ES-I3 (cell line): ENCODE measurements at regions not wholly inside any gene's neighbourhood (a gene's known extent, or its start where the extent isn't known, plus 50 kb on each side); places are given as distances from the start of the nearest gene placed in this dataset.

Experiments used
- H3K36me3 ChIP-seq: 2 replicates; pipeline ENCODE4 v1.6.1; 2013; ENCODE audit warnings: mild to moderate bottlenecking, low read length, control low read depth, moderate library complexity; ENCODE audit not compliant: insufficient read depth
- H3K4me1 ChIP-seq: 2 replicates; pipeline ENCODE4 v1.6.1; 2013; ENCODE audit warnings: mild to moderate bottlenecking, control low read depth, low read length; ENCODE audit not compliant: insufficient read depth
- H3K9ac ChIP-seq: 2 replicates; pipeline ENCODE4 v1.6.1; 2013; ENCODE audit warnings: low read depth, mild to moderate bottlenecking, low read length, moderate library complexity
- H3K9me3 ChIP-seq: 2 replicates; pipeline ENCODE4 v1.6.1; 2013; ENCODE audit warnings: mild to moderate bottlenecking, low read length, moderate library complexity; ENCODE audit not compliant: control insufficient read depth, insufficient read depth

DNA sequence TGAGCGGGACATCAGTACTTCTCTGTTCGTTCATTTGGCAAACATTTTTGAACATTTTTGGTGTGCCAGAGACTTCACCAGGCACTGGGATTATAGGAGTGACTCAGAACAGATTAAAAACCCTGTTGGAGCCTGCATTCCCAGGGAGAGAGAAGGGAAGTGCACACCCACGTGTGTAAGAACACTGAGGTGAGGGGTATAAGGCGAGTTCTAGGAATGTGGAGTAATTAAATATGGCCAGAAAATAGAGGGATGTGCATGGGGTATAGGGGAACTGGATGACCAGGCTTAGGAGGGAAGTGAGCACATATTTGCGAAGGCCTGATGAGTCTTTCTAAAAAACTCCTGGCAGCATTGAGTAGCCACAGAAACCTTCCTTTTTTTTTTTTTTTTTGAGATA, 401.2 kb upstream of the C2CD4B start:
- Histone ChIP-seq H3K9me3 (no peaks in the 10 kb centered on the region), H3K4me1 (no peaks in the 10 kb centered on the region; the same call in 1 of the 2 replicates)

DNA sequence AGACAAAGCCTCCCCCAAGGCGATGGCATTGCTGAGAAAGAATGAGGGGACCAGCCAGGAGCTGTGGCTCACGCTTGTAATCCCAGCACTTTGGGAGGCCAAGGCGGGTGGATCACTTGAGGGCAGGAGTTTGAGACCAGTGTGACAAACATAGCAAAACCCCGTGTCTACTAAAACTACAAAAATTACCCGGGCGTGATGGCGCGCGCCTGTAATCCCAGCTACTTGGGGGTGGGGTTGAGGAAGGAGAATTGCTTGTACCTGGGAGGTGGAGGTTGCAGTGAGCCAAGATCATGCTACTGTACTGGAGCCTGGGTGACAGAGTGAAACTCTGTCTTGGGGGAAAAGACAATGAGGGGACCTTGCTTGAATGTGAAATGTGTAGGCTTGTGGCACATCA, 402.4 kb upstream of the C2CD4B start:
- Histone ChIP-seq H3K36me3 (no peaks in the 10 kb centered on the region), H3K9ac (no peak overlapping the region), H3K9me3 (no peaks in the 10 kb centered on the region), H3K4me1 (no peaks in the 10 kb centered on the region)

More for the DNA sequence above, 401.2 kb upstream of the C2CD4B start:
- Histone ChIP-seq H3K36me3 (no peaks in the 10 kb centered on the region), H3K9ac (no peak overlapping the region)

DNA sequence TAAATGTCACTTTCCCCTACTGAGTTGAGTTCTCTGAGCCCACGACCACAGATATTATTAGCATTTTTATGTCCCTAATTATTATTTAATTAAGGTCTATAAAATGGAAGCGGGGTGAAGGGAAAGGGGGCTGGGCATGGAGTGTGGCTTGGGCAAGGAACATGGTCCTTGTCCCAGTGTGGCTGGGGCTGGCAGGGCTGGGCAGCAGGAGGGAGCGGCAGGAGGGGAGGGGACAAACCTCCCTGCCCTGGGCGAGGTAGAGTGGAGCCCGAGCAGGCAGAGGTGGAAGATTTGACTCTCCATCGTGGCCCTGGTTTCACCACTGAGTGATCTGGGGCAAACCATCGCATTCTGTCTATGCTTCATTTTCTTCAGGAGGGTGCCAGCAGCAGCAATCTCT, 402.9 kb upstream of the C2CD4B start:
- H3K9me3 ChIP-seq: no peaks in the 10 kb centered on the region
- H3K4me1 ChIP-seq: no peaks in the 10 kb centered on the region
- no peaks in the 10 kb centered on the region for H3K36me3 ChIP-seq
- H3K9ac ChIP-seq: no peak overlapping the region

DNA sequence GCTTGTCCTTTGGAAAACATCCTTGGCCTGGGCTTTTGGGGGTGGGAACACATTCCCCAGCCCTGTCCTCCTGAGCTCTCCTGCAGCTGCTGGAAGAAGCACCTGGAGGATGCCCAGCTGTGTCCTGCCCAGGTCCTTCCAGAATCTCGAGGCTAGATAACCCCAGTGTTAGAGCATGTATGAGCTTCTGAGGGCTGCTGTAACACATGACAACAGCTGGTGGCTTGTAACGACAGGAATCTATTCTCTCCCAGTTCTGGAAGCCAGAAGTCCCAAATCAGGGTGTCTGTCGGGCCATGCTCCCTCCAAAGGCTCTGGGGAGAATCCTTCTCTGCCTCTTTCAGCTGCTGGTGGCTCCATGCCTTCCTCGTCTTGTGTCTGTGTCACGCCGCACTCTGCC, 403.6 kb upstream of the C2CD4B start:
- H3K9ac ChIP-seq: no peak overlapping the region
- H3K4me1 ChIP-seq: no peaks in the 10 kb centered on the region
- H3K9me3 ChIP-seq: no peaks in the 10 kb centered on the region
- no peaks in the 10 kb centered on the region for H3K36me3 ChIP-seq

DNA sequence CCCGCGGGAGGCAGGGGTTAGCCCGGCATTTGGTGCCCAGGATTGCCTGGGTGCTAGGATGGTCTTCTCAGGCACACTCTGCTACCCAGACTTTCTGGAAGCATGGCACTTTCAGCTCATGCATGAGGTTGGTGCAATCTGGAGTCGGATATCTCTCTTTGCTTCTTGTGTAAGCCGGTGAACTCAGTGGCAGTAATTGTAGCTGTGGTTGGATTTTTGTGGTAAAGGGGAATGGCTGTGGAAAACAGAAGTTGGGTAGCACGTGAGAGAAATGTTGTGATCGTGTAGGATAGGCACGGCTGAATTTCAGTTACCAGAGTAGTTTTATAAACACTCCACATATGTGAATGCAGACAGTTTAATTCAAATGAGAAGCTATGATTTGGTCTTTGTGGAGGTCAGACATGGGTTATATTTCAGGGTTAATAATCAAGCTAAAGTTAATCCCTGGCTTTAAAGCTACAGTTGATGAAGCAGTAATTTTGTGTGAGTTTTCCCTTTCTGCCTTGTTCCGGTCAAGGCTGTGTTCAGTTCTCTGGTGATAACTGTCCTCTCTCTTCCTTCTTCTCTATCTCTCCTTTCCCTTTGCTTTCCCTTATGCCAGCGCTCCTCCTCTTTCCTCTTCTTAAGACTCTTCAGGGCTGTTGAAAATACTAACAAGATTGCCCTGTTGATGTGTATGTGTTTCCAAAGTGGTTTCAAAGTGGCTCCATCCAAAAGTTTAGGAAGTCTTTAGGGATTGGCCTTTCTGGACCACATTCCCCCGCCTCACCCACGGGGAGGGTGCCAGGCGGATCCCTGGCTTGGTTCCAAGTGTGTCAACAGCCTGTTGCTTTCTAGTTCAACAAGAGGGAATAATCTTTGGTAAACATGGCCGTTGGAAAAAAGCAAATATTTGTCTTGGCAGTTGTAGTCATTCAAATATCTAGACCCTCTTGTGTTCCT, 404.6 kb upstream of the C2CD4B start:
- no peaks in the 10 kb centered on the region for H3K4me1 ChIP-seq
- H3K36me3 ChIP-seq: no peaks in the 10 kb centered on the region
- no peaks in the 10 kb centered on the region for H3K9me3 ChIP-seq
- H3K9ac ChIP-seq: no peak overlapping the region

DNA sequence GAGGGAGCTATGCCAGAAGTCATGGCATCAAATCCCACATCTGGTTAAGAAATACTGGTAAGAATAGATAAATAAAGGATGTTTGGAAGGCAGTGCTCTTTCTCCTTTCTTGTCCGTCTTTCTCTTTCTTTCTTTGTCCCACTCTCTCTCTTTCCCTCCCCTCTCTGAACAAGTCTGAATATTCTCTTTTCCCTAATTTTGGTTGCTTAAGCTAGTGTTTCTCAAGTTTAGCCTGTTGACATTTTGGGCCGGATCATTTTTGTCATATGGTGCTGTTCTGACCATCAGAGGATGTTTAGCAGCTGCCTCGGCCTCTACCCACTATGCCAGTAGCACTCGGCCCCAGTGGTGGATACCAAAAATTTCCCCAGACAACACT, 405.3 kb upstream of the C2CD4B start:
- Histone ChIP-seq H3K9me3 (no peaks in the 10 kb centered on the region), H3K36me3 (no peaks in the 10 kb centered on the region), H3K4me1 (no peaks in the 10 kb centered on the region), H3K9ac (no peak overlapping the region)

DNA sequence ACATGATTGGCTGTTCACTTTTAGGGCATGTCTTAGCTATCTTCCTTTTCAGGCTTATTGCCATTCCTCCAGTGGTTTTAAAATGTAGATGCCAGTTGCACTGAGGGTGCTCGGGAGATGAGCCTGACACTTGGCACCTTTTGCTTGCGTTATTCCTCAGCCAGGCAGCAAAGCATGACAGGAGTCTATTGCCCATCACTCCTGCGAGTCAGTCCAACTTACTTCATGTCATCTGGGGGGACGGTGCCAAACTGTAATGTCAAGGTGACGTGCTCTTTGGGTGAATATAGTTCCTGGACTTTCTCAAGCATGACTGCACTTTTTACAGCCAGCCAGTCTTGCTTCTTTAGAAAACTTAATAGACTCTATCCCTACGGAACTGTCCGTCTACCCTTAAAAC, 406.0 kb upstream of the C2CD4B start:
- Histone ChIP-seq H3K9me3 (no peaks in the 10 kb centered on the region), H3K36me3 (no peaks in the 10 kb centered on the region), H3K4me1 (no peaks in the 10 kb centered on the region), H3K9ac (no peak overlapping the region)

DNA sequence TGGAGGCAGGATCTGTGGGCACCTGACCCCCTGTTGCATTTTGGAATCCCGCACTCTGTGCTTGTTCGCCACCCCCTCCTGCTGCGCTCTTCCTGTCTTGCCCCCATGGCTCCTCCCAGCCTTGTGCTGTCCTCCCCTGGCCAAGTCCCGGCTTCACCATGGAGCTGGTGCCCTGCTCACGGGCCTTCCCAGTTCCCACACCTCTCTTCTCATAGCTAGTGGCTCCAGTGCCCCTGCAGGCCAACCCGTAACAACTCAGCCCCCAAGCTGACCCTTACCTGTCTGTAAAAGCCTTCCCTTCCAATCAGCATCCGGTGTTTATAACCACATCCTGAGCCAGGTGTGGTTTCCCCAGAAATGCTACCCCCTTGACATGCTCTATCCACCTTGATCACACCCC, 407.7 kb upstream of the C2CD4B start:
- no peaks in the 10 kb centered on the region for H3K36me3 ChIP-seq
- H3K9ac ChIP-seq: no peak overlapping the region
- no peaks in the 10 kb centered on the region for H3K9me3 ChIP-seq
- no peaks in the 10 kb centered on the region for H3K4me1 ChIP-seq

DNA sequence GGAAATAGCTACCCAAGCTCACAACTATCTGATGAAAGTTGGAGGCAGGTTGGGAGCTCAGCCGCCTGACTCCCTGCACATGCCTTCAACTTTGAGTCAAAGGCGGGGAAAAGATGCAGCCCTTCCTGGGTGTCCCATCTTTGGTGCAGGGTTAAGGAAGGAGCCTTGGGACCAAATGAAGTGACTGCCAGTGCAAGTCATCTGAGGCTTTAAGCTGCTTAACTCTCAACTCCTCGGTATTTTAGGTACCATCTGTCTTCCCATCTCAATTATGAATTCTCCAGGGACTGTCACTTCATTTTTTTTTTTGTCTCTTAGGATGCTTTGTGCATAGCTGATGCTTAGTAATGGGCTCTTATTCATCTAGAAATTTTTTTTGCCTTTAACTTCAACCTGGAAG, 408.8 kb upstream of the C2CD4B start:
- H3K36me3 ChIP-seq: no peaks in the 10 kb centered on the region
- H3K9me3 ChIP-seq: no peaks in the 10 kb centered on the region
- no peaks in the 10 kb centered on the region for H3K4me1 ChIP-seq
- no peak overlapping the region for H3K9ac ChIP-seq

DNA sequence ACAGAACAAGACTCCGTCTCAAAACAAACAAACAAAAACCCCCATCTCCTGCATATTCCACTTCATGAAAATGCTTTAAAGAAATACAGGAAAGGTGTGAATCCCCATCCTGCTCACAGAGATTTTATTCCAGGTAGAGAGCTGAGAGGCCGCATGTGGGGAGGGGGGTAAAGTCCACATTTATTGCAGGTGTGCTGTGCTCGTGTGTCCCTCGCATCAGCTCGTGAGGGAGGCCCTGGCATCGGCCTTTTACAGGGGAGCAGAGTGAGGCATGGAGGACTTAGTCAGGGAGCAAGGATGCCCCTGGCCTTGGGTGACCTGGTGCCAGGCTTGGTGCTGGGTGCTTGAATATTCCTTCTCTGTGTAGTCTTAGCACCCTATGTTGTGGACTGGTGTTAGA, 413.5 kb upstream of the C2CD4B start:
- Histone ChIP-seq H3K4me1 (no peaks in the 10 kb centered on the region), H3K9ac (no peak overlapping the region), H3K36me3 (no peaks in the 10 kb centered on the region), H3K9me3 (no peaks in the 10 kb centered on the region)

DNA sequence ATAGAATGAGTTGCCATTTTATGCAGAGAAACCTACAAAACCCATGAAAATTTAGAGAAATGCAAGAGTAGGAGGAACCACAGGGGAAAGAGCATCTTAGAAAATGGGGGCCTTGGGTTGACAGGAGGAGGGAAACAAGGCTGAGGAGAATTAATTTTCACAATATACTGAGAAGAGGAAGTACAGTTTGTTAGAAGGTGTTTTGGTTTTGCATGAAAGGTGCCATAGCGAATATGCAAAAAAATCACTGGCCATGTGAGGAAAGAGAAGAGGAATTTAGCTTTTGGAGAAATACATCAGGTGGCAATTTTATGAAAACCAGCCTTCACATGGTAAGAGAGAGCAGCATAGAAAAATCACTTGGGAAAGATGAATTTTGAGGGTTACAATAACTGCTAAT, 413.9 kb upstream of the C2CD4B start:
- H3K9me3 ChIP-seq: no peaks in the 10 kb centered on the region
- no peaks in the 10 kb centered on the region for H3K4me1 ChIP-seq
- no peak overlapping the region for H3K9ac ChIP-seq
- no peaks in the 10 kb centered on the region for H3K36me3 ChIP-seq

DNA sequence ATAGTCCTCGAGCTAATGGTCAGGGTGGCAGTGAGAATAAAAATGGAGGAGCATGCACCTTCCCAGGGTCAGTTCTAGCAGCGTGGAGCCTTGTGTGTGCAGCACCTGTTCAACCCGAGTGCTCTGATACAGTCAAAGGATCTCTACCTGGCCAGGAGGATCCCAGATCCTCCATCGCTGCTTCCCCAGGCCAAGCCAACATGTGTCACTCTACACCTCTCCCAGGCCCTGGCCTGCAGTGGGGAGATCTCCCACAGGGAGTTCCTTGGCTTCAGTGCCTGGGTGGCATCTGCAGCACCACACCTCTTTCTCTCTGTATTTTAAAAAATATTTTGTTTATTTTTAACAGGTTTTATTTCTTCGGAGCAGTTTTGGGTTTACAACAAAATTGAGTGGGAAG, 414.8 kb upstream of the C2CD4B start:
- Histone ChIP-seq H3K4me1 (peaks cover 7% of the 10 kb centered on the region), H3K9me3 (no peaks in the 10 kb centered on the region), H3K36me3 (no peaks in the 10 kb centered on the region), H3K9ac (no peak overlapping the region)

DNA sequence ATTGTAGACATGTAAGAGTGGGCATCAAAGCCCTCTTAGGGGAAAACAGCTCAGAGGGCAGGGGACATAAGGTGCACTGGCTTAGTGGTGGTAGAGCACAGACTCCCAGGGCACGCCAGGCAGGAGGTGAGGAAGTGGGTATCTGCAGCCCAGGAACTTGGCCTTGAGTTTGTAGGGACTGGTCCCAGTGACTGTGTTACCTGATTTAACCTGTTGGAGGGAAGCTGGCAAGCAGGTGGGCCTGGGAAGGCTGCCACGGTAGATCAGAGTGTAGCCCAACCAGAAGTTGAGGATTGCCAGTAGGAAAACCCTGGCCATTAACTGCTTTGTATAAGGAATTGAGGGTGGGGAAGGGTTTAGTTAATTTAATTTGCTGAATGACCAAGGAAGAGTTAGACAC, 417.5 kb upstream of the C2CD4B start:
- Histone ChIP-seq H3K36me3 (no peaks in the 10 kb centered on the region), H3K9ac (no peak overlapping the region), H3K9me3 (no peaks in the 10 kb centered on the region), H3K4me1 (peaks cover 11% of the 10 kb centered on the region)

DNA sequence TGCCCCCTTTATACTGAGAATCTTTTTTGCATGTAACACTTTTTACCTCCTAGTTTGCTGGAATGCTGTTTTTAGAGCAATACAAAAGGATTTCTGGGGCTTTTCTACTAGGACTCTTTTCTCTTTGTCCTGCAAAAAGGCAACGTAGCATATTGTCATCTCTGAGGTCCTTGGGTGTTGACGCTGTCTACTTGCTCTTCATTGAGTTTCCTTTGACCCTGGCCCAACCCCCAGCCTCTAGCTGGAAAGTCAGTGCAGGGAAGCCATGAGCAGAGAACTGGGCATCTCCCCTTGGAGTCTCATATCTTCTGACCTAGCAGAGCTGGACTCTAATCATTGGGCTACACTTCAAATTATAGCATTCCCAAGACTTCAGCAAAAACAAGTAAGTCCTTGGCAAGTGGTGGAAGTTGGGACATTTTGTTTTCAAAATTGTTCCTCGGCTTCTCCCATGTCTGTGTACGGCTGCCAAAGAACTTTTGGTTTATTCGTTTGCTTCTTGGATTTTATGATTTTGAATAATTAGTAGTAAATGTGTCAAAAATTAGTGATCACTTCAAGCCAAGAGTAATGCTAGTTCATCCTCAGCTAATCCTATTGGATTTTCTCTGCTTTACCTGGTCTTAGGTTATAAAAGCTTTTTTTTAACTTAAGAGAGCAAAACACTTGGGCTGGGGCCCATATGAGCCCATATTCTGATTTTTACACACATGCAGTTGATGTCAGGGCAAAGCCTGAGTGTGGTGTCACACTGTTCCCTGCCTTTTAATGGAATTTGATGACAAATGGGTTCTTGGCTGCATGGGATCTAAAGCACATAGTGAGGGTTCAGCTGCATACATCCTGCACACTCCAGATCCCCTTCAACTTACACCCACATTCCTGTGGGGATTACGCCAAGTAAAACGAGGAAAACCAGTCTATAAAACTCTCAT, 419.5 kb upstream of the C2CD4B start:
- Histone ChIP-seq H3K36me3 (no peaks in the 10 kb centered on the region), H3K9ac (no peak overlapping the region), H3K9me3 (no peaks in the 10 kb centered on the region), H3K4me1 (peaks cover 15% of the 10 kb centered on the region)
